ENCODE measurements at regions not wholly inside any gene's neighbourhood (a gene's known extent, or its start where the extent isn't known, plus 50 kb on each side); places are given as distances from the start of the nearest gene placed in this dataset.
"Not testable (repeated sequence)": the region's sequence is repeated elsewhere in the genome, so short reads cannot be mapped to it uniquely, and the experiment has no call there.

- no peaks in the 10 kb centered on the region for H3K4me1 ChIP-seq
- TF ChIP-seq CTCF (IDR thresholded peaks at IDR 0.05): no peak
- no peaks in the 10 kb centered on the region for H3K9me3 ChIP-seq
- no peak overlapping the region for H3K4me3 ChIP-seq
- no peak for DNase-seq (ENCODE audit: low spot score in 2 of 2)
- no peak overlapping the region for H3K27ac ChIP-seq
- H3K36me3 ChIP-seq: no peaks in the 10 kb centered on the region
- no peaks in the 10 kb centered on the region for H3K27me3 ChIP-seq
- intact Hi-C loops (cut with DNase I; ENCODE audit: low total_unique reads): no loop called here
These were observed 652.4 kb upstream of the MEF2C start for GRCh38 chr5:89535411-89535810.

GRCh38 chr5:89534331-89534730 lies 651.3 kb upstream of the MEF2C start:
- Histone ChIP-seq H3K9me3 (no peaks in the 10 kb centered on the region), H3K27me3 (no peaks in the 10 kb centered on the region), H3K4me3 (no peak overlapping the region), H3K4me1 (no peaks in the 10 kb centered on the region), H3K36me3 (no peaks in the 10 kb centered on the region), H3K27ac (no peak overlapping the region)
- no peak for TF ChIP-seq POLR2AphosphoS5 (IDR thresholded peaks at IDR 0.05)
- TF ChIP-seq POLR2A (IDR thresholded peaks at IDR 0.05): no peak
- no peak for TF ChIP-seq CTCF (IDR thresholded peaks at IDR 0.05)
- no peak for DNase-seq (ENCODE audit: low spot score in 2 of 2)
- intact Hi-C loops (cut with DNase I; ENCODE audit: low total_unique reads): no loop called here

GRCh38 chr5:89524785-89525184 lies 641.8 kb upstream of the MEF2C start:
- no peak overlapping the region for H3K4me3 ChIP-seq
- H3K36me3 ChIP-seq: no peaks in the 10 kb centered on the region
- H3K27me3 ChIP-seq: no peaks in the 10 kb centered on the region
- DNase-seq (ENCODE audit: low spot score in 2 of 2): no peak
- intact Hi-C loops (cut with DNase I; ENCODE audit: low total_unique reads): no loop called here
- peaks cover 4 to 14% of the 10 kb centered on the region in 2 donors for H3K9me3 ChIP-seq
- TF ChIP-seq CTCF (IDR thresholded peaks at IDR 0.05) (no peak), POLR2A (IDR thresholded peaks at IDR 0.05) (no peak), POLR2AphosphoS5 (IDR thresholded peaks at IDR 0.05) (no peak)
- no peak overlapping the region for H3K27ac ChIP-seq
- no peaks in the 10 kb centered on the region for H3K4me1 ChIP-seq

GRCh38 chr5:89523867-89524266 lies 640.9 kb upstream of the MEF2C start:
- DNase-seq (ENCODE audit: low spot score in 2 of 2); H3K36me3 ChIP-seq; intact Hi-C loops (cut with DNase I; ENCODE audit: low total_unique reads); H3K4me3 ChIP-seq; H3K27me3 ChIP-seq; H3K4me1 ChIP-seq; H3K27ac ChIP-seq: not testable (repeated sequence)
- peaks cover 4 to 14% of the 10 kb centered on the region in 2 donors for H3K9me3 ChIP-seq

GRCh38 chr5:89520771-89521170 lies 637.8 kb upstream of the MEF2C start:
- H3K9me3 ChIP-seq: peaks cover 4 to 14% of the 10 kb centered on the region in 2 donors
- H3K27me3 ChIP-seq: no peaks in the 10 kb centered on the region
- TF ChIP-seq POLR2A (IDR thresholded peaks at IDR 0.05): no peak
- no peak for TF ChIP-seq CTCF (IDR thresholded peaks at IDR 0.05)
- no peak for TF ChIP-seq POLR2AphosphoS5 (IDR thresholded peaks at IDR 0.05)
- H3K36me3 ChIP-seq: no peaks in the 10 kb centered on the region
- no peak overlapping the region for H3K27ac ChIP-seq
- intact Hi-C loops (cut with DNase I; ENCODE audit: low total_unique reads): no loop called here
- no peak overlapping the region for H3K4me3 ChIP-seq
- no peak for DNase-seq (ENCODE audit: low spot score in 2 of 2)
- H3K4me1 ChIP-seq: no peaks in the 10 kb centered on the region

- intact Hi-C loops (cut with DNase I; ENCODE audit: low total_unique reads): no loop called here
- DNase-seq (ENCODE audit: low spot score in 2 of 2): no peak
- TF ChIP-seq POLR2AphosphoS5 (IDR thresholded peaks at IDR 0.05) (no peak), CTCF (IDR thresholded peaks at IDR 0.05) (no peak), POLR2A (IDR thresholded peaks at IDR 0.05) (no peak)
- Histone ChIP-seq H3K9me3 (no peaks in the 10 kb centered on the region), H3K4me3 (no peak overlapping the region), H3K36me3 (no peaks in the 10 kb centered on the region), H3K27me3 (no peaks in the 10 kb centered on the region), H3K27ac (no peak overlapping the region), H3K4me1 (no peaks in the 10 kb centered on the region)
These were observed 630.5 kb upstream of the MEF2C start for GRCh38 chr5:89513299-89514044.
